ENCODE measurements at regions not wholly inside any gene's neighbourhood (a gene's known extent, or its start where the extent isn't known, plus 50 kb on each side); places are given as distances from the start of the nearest gene placed in this dataset.

- no peak overlapping the region for H2BK15ac ChIP-seq (ENCODE audit: low read depth, low read length)
- no peak overlapping the region for H3K4me3 Mint-ChIP-seq
- H2BK120ac ChIP-seq (ENCODE audit: low read depth, low read length, poor library complexity, severe bottlenecking): no peak overlapping the region
- no peak overlapping the region for H2BK20ac ChIP-seq (ENCODE audit: low read depth, low read length, poor library complexity, severe bottlenecking)
- H3K4me1 Mint-ChIP-seq: peaks cover 22 to 26% of the 10 kb centered on the region in 2 experiments
- no peaks in the 10 kb centered on the region for H3K27me3 ChIP-seq (ENCODE audit: insufficient read depth, low read length)
- H3K4me2 ChIP-seq (ENCODE audit: insufficient read depth, insufficient read length, low read length): no peak overlapping the region
- H3K18ac ChIP-seq (ENCODE audit: insufficient read length, low read depth, low read length): no peak overlapping the region
- no peak overlapping the region for H3K4ac ChIP-seq (ENCODE audit: low read depth, low read length)
- H3K23ac ChIP-seq (ENCODE audit: insufficient read length, low read depth, low read length): no peak overlapping the region
- no peak overlapping the region for H2AK5ac ChIP-seq (ENCODE audit: insufficient read length, low read length)
- no peak overlapping the region for H2AFZ ChIP-seq (ENCODE audit: low read length)
- H3K9me3 Mint-ChIP-seq: peaks cover 0 to under 1% of the 10 kb centered on the region in 2 experiments; a peak in 3 of 5 replicates
- H2BK12ac ChIP-seq (ENCODE audit: insufficient read length, low read depth, low read length): no peak overlapping the region
- no peak overlapping the region for H2BK5ac ChIP-seq (ENCODE audit: insufficient read length, low read length)
- no peak overlapping the region for H4K8ac ChIP-seq (replicated peaks; ENCODE audit: insufficient read length, low read depth, low read length)
- H3K9ac ChIP-seq (ENCODE audit: extremely low read depth, insufficient read length, low read length): no peak overlapping the region
- no peaks in the 10 kb centered on the region for H3K23me2 ChIP-seq (ENCODE audit: insufficient read length, low read depth, low read length, poor library complexity, severe bottlenecking)
- H3K27ac ChIP-seq (ENCODE audit: insufficient read length, low read depth, low read length): no peak overlapping the region
- no peak overlapping the region for H3K14ac ChIP-seq (ENCODE audit: insufficient read depth, low read length)
- no peaks in the 10 kb centered on the region for H3K9me3 ChIP-seq (ENCODE audit: control insufficient read depth, low read depth, low read length)
- DNase-seq: no peak
- TF ChIP-seq CTCF (conservative IDR thresholded peaks at IDR 0.05): no peak
- H3K79me2 ChIP-seq (ENCODE audit: insufficient read depth, low read length): no peaks in the 10 kb centered on the region
- no peak overlapping the region for H3T11ph ChIP-seq (ENCODE audit: low read length)
- no peaks in the 10 kb centered on the region; the same call in 1 of the 2 replicates for H3K4me1 ChIP-seq (ENCODE audit: insufficient read depth, low read length)
- no peaks in the 10 kb centered on the region for H3K79me1 ChIP-seq (ENCODE audit: insufficient read depth, low read depth, low read length, poor library complexity, severe bottlenecking)
- peaks cover 0 to 2% (median under 1%) of the 10 kb centered on the region in 3 experiments; a peak in 3 of 7 replicates for H3K36me3 Mint-ChIP-seq (ENCODE audit: insufficient read depth in 1 of 3, low read depth in 3 of 3)
- H3K27me3 Mint-ChIP-seq (ENCODE audit: low read depth): no peaks in the 10 kb centered on the region; the same call in 1 of the 2 replicates
- no CpG with 5 or more reads among the region's 5 CpGs for WGBS (ENCODE audit: extremely low coverage, insufficient read length, low lambda C conversion rate)
- H4K91ac ChIP-seq (ENCODE audit: insufficient read length, low read depth, low read length): no peak overlapping the region
- H3K56ac ChIP-seq (ENCODE audit: insufficient read length, low read depth, low read length): no peak overlapping the region
- H3K27ac Mint-ChIP-seq: no peak overlapping the region
- H4K20me1 ChIP-seq (ENCODE audit: control insufficient read depth, insufficient read depth, insufficient read length): no peaks in the 10 kb centered on the region
- no peak overlapping the region for H4K5ac ChIP-seq (ENCODE audit: insufficient read length, low read depth, low read length)
Observed at GRCh38 chr6:10166031-10166430, 248.8 kb downstream of the TFAP2A start.

All from H9 (cell line).